GM21619 (cell line): ENCODE measurements at regions not wholly inside any gene's neighbourhood (a gene's known extent, or its start where the extent isn't known, plus 50 kb on each side); places are given as distances from the start of the nearest gene placed in this dataset.

Source experiments
- ATAC-seq: cut with Tn5 transposase; IDR thresholded peaks from one replicate; pipeline ENCODE4 v1.9.1; 2021; ENCODE audit not compliant: unreplicated experiment

- ATAC-seq: no peak
These were observed 51.3 kb upstream of the PFKP start for GRCh38 chr10:3016016-3016415.

- ATAC-seq: no peak
These were observed 52.4 kb upstream of the PFKP start for GRCh38 chr10:3014968-3015367.

DNA sequence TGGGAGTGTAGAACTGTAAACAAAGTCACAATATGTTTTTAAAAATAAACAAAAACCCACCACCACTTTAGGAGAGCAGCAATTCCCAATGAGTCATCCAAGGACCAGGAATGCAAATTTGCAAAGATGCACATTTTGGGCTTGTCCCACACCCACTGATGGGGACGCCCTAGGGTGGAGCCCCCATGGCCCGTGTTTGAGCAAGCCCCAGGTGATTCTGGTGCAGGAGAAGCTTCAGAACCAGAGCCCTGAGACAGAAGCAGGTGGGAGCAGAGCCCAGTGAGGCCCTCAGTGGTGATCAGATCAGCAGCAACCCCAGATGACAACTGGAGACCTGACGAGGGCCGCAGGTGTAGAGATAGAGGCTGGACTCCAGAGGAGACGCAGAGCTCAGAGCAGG is 55.1 kb upstream of the PFKP start:
- ATAC-seq: no peak

- ATAC-seq: no peak
These were observed 56.4 kb upstream of the PFKP start for GRCh38 chr10:3010816-3011460.

DNA sequence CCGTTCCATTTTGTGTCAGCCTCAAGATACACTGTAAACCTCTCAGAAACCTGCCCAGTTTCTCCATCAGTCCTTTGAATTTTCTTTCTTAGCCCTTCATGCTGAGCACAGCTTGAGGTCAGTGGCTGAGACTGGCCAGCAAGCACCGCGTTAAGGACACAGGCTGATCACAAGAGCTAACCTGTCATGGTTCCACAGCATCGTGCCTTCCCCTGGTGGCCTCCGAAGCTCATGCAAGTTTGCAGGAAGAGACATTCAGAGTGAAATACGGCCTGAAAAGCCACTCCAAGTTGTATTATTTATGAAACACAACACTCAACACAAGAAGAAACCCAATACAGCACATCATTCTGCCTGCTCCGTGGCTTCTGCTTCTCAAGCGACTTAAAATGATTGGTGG is 57.0 kb upstream of the PFKP start:
- ATAC-seq: no peak

- no peak for ATAC-seq
These were observed 58.0 kb upstream of the PFKP start for GRCh38 chr10:3009341-3009740.

DNA sequence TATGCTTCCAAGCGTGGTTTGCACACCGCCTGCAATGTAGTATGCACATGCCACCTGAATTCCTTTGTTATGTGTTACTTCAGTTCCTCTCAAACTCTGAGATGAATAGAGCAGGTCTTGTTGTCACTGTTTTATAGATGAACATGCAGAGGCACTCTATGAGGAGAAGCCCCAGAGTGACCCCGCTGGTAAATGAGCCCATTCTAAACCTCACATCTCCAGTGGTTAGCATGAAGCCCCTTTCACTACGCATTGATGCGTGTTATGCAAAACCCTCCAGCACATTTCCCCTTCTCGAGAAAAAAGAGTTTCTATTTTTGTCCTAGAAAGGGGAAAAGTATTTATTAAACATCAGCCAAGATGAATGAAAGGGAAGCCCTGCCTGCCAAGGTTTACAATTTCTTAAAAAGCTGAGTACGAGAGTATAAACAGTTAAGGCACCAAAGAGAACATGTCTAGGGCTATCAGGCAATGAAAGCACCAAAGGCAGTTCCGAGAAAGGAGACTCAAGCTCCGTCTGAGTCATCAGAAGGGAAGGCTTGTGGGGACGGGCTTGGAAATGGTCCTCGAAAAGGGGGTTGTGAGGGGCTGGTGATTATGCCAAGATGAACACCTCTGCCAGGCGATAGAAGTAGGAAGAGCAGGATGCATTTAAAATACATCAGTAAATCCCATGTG is 58.7 kb upstream of the PFKP start:
- peak; percentile 53 for ATAC-seq

- no peak for ATAC-seq
These were observed 60.7 kb upstream of the PFKP start for GRCh38 chr10:3006607-3007006.

GRCh38 chr10:3006093-3006492 is 61.3 kb upstream of the PFKP start:
- ATAC-seq: no peak

DNA sequence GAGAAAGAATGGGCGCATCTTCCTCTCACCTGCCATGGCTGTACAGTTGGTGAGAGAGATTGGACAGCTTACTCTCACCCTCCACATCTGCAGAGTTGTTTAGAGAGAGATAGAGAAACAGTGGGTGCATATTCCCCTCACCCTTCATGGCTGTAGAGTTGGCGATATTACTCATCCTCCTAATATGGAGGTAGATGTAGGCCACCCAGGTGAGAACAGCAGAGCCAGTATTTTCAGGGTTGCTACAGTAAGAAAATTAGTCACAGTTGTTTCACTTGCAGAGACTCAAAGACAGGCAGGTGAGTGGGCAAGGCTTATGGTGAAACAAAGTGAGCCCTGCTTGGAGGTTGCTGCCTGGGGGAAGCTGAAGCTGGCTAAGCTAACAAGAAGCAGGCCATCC is 65.0 kb upstream of the PFKP start:
- ATAC-seq: peak; percentile 64

DNA sequence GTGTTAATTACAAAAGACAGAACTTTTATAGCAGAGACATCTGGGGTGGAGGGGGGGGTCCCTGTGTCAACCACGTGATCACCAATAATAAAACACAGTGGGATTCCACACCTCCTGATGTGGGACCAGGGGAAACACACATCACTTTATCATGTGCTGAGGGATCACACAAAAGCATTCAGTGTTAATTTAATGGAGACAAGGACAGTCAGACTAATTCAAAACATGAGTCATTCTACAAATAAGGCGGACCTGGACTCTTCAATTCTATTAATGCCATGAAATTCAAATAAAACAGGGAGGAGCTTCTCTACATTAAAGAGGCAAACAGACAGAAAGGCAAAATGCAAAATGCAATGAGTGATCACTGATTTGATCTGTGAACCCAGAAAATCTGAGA is 67.3 kb upstream of the PFKP start:
- no peak for ATAC-seq

- ATAC-seq: no peak
These were observed 73.0 kb upstream of the PFKP start for GRCh38 chr10:2994221-2994961.

GRCh38 chr10:2993636-2994035 is 73.7 kb upstream of the PFKP start:
- ATAC-seq: no peak

DNA sequence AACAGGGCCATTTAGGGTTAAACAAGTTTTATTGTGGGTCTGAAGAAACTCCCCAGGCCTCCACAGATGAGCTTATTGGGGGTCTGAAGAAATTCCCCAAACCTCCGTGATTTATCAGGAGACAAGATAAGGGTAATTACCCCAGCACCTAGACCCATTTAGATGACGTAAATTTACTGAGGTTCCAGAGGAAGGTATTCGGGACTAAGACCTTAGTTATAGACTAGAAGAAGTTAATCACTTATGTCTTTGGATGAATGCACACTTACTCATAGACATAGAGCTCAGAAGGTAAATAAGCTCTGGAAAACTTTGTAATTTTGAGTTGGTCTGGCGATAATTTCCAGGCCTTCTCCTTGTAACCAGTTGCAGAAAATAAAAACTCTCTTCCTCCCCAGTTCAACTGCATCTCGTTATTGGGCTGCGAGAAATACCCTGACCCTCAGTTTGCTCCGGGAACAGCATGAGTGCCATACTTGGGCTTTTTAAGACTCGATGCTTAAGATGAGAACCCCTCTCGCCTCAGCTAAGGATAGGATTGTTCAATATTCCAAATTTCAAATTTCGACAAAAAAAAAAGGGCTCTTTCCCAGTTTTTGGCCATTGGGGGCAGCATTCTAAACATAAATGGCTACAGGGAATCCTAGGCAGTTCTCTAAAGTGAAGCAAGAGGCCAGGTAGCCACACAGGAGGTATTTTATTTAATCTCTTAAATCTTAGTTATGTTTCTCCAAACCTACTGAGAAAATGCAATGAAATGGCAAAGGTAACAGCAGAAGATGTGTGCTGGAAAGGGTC is 74.7 kb upstream of the PFKP start:
- ATAC-seq: no peak

DNA sequence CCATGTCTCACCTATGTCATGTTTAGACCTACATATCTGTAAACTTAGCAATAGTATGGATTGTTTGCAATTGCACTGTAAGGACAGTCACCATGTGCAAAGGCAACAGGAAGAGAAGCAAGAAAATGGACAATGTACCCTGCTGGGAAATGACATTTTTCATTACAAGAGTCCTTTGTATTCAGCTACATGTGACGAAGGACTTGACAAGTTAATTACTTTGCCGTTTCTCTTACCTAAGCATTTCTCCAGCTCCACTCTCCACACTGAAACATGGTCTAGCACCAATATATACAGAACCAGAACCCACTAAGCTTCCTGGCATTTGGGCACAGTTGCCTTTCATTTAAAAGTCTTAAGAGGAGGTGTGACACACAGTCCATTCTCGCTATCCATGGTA is 76.6 kb upstream of the PFKP start:
- ATAC-seq: no peak

DNA sequence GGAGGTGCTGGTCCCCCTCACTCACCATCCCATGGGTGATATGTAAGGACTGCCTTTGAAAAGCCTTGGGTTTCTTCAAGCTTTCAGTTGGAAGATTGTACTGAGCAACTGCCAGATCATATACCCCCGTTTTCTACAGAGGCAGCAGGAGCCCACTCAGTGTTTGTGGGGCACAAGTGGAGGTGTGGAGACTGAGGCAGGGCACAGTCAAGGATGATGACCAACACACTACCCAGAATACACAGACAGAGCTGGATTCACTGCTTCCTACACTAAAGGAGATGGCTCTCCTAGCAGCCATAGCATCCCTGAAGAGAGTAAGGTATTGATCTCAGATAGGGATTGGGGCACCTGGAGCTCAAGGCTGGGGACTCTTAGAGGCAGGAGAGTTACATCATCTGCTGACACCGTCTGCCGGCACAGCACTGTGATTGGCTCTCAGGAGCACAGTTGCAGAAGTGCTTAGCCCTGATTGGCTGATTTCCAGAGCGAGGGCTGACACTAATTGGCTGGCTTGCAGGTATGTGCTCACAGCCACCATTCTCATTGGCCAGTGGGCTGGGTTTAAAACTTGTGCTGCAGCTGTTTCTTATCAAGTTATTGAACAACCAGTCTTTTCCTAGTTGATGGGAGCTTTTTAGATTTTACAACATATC is 77.9 kb upstream of the PFKP start:
- no peak for ATAC-seq

DNA sequence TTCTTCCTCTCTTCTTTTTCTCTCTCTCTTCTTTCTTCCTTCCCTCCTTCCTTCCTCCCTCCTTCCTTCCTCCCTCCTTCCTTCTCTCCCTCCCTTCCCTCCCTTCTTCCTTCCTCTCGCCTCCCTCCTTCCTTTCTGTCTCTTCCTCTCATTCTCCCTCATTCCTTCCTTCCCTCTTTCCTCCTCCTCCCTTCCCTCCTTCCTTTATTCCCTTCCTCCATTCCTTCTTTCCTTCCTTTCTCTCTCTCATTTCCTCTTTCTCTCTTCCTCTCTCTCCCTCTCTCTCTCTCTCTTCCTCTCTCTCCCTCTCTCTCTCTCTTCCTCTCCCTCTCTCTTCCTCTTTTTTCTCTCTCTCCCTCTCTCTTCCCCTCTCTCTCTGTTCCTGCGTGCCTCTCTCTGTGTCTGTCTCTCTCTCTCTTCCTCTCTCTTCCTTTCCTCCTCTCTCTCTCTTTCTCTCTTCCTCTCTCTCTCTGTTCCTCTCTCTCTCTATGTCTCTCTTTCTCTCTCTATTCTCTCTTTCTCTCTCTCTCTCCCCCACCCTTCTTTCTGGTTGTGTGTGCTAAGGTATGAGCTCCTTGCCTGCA is 80.1 kb upstream of the PFKP start:
- ATAC-seq: no peak

DNA sequence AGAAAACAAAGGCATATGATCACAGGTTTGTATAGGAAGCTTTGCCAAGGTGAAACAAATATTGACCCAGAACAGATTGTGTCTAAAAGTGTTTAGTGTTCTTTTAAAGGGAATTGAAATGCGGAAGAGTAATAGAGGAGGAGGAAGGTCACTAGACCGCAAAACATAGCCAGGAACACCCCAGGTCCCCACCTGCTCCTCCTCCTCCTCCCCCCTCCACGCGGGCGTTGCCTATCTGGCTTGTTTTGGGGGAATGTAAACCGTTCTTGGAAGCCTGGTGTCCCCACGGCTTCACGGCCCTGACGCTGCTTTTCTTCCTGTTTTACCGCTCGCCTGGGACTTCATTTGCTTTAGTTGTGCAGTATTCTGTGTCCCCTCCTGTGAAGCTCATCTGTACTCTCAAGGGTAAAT is 81.0 kb upstream of the PFKP start:
- no peak for ATAC-seq

- no peak for ATAC-seq
These were observed 81.6 kb upstream of the PFKP start for GRCh38 chr10:2985729-2986232.

DNA sequence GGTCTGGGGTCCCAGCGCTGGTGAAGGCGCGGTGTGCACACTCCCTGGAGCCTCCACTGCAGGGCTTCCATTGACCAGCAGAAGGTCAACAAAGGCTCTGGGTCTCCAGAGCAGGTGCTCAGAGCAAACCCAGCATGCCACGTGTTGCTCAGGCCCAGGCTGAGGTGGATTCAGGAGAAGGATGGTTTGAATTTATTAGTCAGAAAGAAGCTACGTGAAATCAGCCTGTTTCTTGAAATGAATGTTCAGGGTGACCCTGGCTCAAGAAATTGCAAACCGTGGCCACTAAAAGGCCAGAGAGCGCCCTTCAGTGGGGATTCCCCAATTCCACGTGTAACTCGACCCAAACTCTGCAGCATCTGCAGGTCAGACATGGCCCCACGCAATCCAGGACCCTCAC is 82.7 kb upstream of the PFKP start:
- ATAC-seq: peak; percentile 59
